A204.1 (cell line): ENCODE measurements at regions not wholly inside any gene's neighbourhood (a gene's known extent, or its start where the extent isn't known, plus 50 kb on each side); places are given as distances from the start of the nearest gene placed in this dataset.
"Not testable (repeated sequence)": the region's sequence is repeated elsewhere in the genome, so short reads cannot be mapped to it uniquely, and the experiment has no call there.

Source experiments
- FAIRE-seq: peaks from 2 replicates; lab custom pipeline; 2012; peaks lifted over from hg19 to GRCh38; lab: Jason Lieb, UNC

GRCh38 chr2:89797320-89798038 is 1106.0 kb downstream of the RPIA start:
- no peak for FAIRE-seq

- FAIRE-seq, result not testable (repeated sequence)
Measured at GRCh38 chr2:89801207-89801606, 1109.7 kb downstream of the RPIA start.

- not testable (repeated sequence) for FAIRE-seq
Measured at GRCh38 chr2:89806363-89806762, 1114.9 kb downstream of the RPIA start.

GRCh38 chr2:89811295-89811694 is 1119.8 kb downstream of the RPIA start:
- FAIRE-seq, result no peak

GRCh38 chr2:89811910-89812309 is 1120.4 kb downstream of the RPIA start:
- not testable (repeated sequence) for FAIRE-seq

- not testable (repeated sequence) for FAIRE-seq
Measured at GRCh38 chr2:89814359-89814758, 1122.9 kb downstream of the RPIA start.

- no peak for FAIRE-seq
Measured at GRCh38 chr2:89818873-89819272, 1127.4 kb downstream of the RPIA start.

- no peak for FAIRE-seq
Measured at GRCh38 chr2:89819809-89820208, 1128.3 kb downstream of the RPIA start.

- FAIRE-seq, result no peak
Measured at GRCh38 chr2:89820248-89820647, 1128.8 kb downstream of the RPIA start.

- FAIRE-seq, result no peak
Measured at GRCh38 chr2:89821455-89821945, 1130.0 kb downstream of the RPIA start.

- not testable (repeated sequence) for FAIRE-seq
Measured at GRCh38 chr2:89822342-89822741, 1130.9 kb downstream of the RPIA start.

GRCh38 chr2:89823556-89823955 is 1132.1 kb downstream of the RPIA start:
- no peak for FAIRE-seq

GRCh38 chr2:89825034-89825433 is 1133.6 kb downstream of the RPIA start:
- FAIRE-seq, result no peak

- not testable (repeated sequence) for FAIRE-seq
Measured at GRCh38 chr2:89826741-89827140, 1135.3 kb downstream of the RPIA start.

GRCh38 chr2:89827829-89828228 is 1136.4 kb downstream of the RPIA start:
- FAIRE-seq, result not testable (repeated sequence)

- not testable (repeated sequence) for FAIRE-seq
Measured at GRCh38 chr2:89828416-89828815, 1136.9 kb downstream of the RPIA start.

- not testable (repeated sequence) for FAIRE-seq
Measured at GRCh38 chr2:89828961-89829631, 1137.6 kb downstream of the RPIA start.

GRCh38 chr2:89829828-89830227 is 1138.4 kb downstream of the RPIA start:
- FAIRE-seq, result no peak

- FAIRE-seq, result not testable (repeated sequence)
Measured at GRCh38 chr2:89830341-89831218, 1139.1 kb downstream of the RPIA start.

- no peak for FAIRE-seq
Measured at GRCh38 chr2:89831641-89832498, 1140.4 kb downstream of the RPIA start.

- FAIRE-seq, result no peak
Measured at GRCh38 chr2:89833116-89833779, 1141.8 kb downstream of the RPIA start.
